ENCODE measurements at regions not wholly inside any gene's neighbourhood (a gene's known extent, or its start where the extent isn't known, plus 50 kb on each side); places are given as distances from the start of the nearest gene placed in this dataset.
"Not testable (repeated sequence)": the region's sequence is repeated elsewhere in the genome, so short reads cannot be mapped to it uniquely, and the experiment has no call there.

DNA sequence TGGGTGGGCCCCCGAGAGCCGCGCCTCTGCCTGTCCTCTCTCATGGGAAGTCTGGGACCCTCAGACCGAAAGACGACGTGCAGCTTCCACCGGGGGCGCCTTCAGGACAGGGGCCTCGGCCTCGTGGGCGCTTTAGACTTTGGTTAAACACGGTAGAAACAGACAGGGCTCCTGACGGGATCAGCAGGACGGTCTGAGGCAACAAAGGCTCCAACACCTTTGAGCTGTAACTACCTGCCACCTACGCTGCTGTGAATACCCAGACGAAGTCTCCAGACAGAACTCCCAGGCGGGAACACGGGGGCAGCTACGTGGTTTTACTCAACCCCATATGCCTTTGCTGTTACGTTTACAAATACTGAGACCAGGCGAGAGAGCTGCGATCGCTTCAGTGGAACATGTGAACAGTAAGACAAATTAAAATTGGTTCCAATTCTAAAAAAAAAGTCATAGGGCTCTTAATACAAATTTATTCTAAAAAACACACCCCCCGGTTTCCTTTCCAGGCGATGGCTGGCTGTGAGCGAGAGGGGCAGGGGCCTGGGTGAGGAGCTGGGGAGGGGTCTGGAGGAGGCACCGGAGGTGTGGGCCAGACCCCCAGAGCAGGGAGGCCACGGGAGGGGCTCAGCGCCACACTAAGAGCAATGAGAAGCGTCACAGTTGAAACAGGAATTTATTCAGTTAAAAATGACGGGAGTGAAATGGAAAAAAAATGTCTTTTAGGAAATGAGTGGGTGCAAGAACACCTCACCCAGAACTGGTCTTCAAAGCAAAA is 453.2 kb downstream of the QKI start:
- DNase-seq (ENCODE audit: low read depth), result no peak

DNA sequence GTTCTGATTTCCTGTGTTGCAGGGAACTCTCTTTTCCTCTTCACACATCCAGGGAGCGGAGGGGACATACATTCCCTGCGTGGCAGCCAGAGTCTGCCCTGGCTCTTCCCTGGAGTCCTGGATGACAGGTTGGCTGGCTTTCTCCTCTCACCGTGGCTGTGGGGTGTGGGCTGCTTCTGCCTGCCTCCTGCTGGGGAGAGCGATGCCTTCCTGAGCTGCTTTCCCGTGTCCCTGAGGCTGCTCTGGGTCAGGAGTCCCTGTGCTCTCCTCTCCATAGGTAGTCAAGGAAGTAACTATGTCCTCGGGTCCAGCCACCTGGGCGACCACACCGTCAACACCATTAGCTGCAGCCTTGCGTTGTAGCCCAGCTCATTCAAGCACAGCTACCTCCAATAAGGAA is 451.7 kb downstream of the QKI start:
- no peak for DNase-seq (ENCODE audit: low read depth)

DNA sequence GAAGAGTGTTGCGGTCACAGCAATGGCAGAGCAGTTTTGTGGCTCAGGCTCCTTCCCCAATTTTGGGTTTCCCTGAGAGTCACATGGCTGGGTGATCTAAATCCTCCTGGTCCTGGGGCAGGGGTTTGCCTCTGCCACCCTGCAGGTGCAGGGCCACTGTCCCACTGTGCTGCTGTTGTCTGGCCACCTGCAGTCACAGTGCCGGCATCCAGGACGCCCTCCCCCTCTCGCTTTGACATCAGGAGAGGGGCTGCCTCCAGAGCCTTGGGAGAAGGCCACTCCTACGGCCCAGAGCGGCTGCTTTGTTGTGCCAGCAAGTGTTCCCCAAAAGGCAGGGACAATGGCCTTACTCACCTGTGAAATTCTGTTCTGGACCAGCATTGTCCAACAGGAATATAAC is 449.0 kb downstream of the QKI start:
- DNase-seq (ENCODE audit: low read depth), result no peak

DNA sequence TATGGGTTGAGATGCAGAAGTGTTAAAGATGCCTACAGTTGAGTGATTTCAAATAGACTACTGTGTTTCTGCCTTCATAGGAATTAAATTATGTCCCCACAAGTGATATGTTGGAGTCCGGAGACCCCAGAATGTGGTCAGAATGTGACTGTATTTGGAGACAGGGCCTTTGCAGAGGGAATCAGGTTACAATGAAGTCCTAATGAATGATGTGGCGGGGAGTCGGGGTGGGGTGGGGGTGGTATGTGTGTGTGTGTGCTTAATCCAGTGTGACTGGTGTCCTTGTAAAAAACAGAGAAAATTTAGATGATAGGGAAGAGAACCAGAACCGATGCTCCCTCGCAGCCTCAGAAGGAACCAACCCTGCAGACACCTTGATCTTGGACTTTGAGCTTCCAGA is 448.2 kb downstream of the QKI start:
- DNase-seq (ENCODE audit: low read depth), result no peak

DNA sequence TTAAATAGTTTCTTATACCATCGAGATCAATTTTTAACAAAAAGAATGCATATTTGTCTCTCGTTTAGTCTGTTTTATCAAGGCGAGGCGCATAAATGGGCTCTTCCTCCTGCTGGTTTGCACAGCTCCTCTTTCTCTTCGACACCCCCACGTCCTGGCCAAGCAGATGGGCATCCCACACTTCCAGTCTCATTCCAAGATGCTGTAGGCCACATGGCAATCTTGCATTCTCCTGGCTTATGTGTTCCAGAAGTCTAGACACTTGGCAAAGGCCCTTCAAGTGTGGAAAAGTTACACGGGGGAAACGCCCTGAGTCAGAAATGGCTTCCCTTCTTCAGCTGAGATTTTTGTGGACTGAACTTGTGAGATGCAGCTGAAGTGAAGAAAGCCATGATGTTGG is 447.1 kb downstream of the QKI start:
- DNase-seq (ENCODE audit: low read depth), result no peak

DNA sequence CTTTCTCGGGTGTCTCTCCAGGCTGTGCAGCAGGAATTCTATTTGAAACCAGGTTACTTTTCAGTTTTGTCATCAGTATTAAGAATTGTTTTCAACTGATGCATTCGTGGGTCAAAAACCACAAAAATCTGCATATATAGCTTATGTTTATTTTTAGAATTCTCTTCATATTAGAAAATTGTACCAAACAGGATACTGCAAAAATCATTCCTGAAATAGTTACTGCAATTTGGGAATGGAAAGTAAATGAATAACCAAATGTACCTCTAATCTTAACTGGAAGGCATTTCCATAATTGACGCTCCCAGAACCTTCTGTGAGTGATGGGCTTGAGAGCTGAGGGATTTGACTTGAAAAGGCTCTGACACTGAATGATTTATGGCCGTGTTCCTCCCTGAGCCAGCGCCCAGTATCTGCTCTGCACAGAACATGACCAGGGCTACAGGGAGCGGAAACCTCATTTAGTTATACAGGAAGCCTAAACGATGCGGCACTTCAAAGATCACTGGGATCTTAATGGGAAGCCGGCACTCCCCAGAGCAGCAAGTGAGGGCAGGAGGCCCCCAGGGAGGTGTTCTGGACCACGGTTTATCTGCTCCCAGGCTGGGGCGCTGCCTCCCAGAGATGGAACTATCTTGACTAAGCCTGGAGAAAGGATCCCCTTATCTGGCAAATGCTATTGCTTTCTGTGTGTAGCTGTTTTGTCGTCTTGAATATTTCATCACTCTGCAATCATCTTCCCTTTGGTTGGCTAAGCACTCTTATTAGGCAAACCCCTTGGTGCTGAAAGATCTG is 446.0 kb downstream of the QKI start:
- DNase-seq (ENCODE audit: low read depth), result no peak

DNA sequence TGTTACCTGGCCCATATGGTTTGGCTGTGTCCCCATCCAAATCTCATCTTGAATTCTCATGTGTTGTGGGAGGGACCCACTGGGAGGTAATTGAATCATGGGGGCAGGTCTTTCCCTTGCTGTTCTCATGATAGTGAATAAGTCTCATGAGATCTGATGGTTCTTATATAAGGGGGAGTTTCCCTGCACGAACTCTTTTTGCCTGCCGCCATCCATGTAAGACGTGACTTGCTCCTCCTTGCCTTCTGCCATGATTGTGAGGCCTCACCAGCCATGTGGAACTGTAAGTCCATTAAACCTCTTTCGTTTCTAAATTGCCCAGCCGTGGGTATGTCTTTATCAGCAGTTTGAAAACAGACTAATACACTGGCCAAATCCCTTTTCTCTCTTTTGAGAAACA is 444.4 kb downstream of the QKI start:
- not testable (repeated sequence) for DNase-seq (ENCODE audit: low read depth)

DNA sequence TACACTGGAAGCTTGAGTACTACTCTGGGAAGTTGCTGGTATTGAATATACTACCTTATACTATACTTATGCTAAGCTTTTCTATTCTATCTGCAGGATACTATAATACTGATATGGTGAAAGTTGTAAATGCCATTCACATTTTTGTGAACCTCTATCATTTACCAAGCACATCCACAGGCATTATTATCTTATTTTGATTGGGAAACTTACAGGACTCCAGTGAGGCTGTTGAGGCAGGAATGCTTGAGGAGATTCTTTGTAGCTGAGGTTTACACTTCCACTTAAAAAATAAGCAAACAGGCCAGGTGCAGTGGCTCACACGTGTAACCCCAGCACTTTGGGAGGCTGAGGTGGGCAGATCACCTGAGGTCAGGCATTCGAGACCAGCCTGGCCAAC is 442.9 kb downstream of the QKI start:
- no peak for DNase-seq (ENCODE audit: low read depth)

DNA sequence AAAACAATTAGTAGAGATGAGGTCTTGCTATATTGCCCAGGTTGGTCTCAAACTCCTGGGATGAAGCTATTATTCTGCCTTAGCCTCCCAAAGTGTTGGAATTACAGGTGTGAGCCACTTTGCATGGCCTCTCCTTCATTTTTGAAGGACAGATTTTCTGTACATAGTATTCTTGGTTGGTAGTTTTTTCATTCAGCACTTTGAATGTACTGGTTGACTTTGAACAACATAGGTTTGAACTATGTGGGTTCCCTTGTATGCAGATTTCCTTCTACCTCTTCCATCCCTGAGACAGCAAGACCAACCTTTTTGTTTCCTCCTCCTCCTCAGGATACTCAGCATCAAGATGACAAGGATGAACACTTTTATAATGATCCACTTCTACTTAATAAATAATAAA is 436.4 kb downstream of the QKI start:
- DNase-seq (ENCODE audit: low read depth), result no peak

DNA sequence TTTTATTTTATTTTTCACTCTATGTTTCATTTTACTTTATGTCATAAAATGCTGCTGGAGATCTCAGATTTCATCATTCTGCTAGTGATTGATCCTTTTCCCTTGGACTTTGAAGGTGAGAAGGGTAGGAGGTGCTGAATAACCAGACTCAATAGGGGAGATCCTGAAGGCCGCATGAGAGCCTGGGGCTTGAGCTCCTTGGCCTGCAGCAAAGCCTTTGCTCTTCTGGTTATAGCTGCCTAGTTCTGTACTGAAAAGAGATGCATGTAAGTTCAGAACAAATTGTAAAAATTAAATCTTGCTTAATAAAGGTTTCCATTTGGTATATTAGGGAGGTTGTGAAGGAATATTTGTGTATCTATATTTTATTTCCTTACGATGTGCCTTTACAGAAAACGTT is 430.2 kb downstream of the QKI start:
- DNase-seq (ENCODE audit: low read depth), result no peak

DNA sequence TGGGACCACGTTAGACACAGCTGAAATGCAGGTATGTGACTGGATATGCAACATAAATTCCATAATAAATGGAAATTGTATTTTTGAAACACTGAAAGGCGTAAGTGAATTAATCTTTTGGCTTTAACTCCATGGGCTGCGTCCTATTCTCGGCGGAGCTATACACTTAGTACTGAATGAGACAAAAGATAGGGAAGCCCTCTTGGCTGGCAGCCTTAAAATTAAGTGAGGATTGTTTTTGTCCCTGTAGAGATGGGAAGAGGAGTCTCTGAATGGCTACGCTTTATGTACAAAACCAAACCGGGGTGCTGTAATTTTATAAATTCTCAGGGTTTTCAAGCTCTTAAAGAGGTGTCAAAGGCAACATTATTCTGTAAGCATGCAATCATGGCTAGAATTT is 429.8 kb downstream of the QKI start:
- no peak for DNase-seq (ENCODE audit: low read depth)

DNA sequence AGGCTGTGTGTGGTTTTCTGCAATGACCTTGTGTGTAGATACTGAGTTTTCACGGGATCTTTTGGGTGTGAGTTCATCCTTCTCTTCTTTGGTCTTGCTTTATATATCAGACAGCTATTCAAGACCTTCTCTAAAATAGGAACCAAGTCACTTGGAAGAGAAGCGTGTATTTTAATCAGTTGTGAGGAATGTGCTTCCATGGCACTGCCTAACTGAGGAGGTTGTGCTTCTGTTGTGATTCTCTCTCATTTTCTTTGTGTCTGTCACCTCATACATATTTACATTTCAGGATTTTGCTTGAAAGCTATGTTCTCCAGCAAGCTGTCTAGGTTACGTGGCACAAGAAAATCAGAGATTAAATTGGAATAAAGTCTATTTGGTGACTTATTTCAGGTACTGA is 428.7 kb downstream of the QKI start:
- no peak for DNase-seq (ENCODE audit: low read depth)

DNA sequence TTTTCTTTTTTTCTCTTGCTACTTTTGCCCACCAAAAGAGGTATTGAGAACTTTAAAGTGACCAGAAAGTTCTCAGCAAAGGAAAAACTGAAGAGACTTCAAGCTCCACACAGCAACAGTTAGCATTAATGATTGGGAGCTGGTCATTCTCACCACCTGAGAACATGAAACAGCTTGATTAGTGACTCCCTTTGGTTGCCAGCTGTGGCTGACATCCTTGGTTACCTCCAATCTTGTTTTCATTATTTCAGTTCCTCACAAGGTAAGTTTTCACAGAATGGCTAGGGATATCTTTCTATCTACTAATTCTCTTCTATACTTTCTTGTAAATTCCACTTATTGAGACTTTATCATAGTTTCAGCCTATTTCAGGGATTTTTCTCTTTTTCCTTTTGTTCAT is 427.9 kb downstream of the QKI start:
- no peak for DNase-seq (ENCODE audit: low read depth)

DNA sequence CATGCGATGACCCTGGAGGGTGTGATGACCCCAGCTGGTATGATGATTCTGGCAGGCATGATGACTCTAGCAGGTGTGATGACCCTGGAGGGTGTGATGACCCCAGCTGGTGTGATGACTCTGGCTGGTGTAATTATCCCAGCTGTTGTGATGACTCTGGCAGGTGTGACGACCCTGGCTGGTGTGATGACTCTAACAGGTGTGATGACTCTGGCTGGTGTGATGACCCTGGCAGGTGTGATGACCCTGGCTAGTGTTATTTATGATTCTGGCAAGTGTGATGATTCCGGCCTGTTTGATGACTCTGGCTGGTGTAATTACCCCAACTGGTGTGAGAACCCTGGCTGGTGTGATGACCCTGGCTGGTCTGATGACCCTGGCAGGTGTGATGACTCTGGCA is 427.2 kb downstream of the QKI start:
- no peak for DNase-seq (ENCODE audit: low read depth)

DNA sequence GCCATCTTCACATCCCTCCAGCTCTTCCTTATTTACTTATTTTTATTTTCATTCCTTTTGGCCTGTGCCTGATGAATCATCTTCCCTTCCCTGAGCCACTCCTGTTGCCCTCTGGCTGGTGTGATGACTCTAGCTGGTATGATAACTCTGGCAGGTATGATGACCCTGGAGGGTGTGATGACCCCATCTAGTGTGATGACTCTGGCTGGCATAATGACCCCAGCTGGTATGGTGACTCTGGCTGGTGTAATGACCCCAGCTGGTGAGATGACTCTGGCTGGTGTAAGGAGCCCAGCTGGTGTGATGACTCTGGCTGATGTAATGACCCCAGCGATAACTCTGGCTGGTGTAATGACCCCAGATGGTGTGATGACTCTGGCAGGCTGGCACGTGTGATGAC is 426.8 kb downstream of the QKI start:
- DNase-seq (ENCODE audit: low read depth), result no peak

DNA sequence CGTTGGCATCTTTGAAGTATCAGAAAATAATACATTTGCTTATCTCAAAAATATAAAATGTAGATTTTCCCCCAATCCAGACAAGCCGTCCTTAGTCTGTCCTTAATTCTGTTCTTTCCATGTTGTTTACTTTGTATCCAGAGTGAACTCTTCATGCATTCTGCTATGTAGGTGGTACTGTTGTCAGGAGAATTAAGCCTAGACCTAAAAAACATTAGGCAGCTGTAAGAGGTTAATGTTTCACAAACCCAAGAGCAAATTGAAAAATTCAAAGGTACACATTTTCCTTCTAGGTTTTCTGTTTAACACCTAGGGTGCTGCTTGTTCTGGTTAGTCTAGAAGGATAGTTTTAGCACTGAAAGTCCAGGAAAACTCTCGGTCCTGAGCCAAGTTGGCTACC is 426.4 kb downstream of the QKI start:
- DNase-seq (ENCODE audit: low read depth), result no peak

DNA sequence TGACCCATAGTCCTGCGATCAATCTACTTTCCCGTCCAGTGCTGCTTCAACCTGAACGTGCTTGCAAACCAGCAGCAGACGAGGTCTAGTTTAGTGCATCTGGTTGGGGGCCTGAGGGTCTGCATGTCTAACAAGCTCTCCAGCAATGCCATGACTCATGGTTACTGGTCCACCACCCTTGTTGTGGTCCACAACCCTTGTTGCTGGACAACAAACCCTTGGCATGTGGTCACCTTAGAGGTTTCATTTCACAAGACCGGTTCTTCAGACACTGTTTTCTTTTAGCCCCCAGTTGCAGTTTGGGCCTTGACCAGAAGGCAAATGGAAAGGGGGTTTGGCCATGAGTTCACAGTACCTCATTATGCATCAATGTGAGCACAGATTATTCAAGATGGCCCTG is 424.8 kb downstream of the QKI start:
- DNase-seq (ENCODE audit: low read depth), result no peak

DNA sequence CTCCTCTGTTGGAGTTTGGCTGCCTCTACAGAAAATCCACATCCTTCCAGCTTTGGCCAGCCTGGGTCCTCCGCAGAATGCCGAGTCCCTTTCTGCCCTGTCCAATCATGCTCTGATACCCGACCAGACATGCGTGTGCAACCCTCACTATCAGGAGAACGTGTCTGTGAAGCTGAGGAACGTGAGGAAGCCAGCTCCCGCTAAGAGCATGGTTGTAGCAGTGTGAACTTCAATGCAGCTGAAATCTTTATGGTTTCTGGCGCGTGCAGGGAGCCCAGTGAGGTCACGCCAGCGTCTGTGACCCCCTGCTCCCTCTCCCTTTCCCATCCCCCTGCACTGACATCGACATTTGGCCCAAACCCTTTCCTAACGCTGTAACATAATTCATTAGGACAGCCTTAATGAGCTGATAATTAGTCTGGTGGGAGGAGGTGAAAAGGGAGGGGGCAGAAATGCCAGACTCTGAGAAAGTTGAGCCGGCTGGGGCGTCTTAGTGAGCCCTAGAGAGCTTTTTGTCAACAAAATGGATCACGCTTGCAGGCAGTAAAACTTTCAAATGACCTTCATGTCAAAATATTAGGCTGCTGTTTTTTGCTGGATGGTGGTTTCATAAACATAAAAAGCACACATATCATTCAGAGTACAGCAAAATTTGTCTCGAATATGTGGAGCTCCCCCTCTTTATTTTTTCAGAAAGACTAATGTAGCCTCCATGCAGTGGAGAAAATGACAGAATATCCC is 423.3 kb downstream of the QKI start:
- no peak for DNase-seq (ENCODE audit: low read depth)

DNA sequence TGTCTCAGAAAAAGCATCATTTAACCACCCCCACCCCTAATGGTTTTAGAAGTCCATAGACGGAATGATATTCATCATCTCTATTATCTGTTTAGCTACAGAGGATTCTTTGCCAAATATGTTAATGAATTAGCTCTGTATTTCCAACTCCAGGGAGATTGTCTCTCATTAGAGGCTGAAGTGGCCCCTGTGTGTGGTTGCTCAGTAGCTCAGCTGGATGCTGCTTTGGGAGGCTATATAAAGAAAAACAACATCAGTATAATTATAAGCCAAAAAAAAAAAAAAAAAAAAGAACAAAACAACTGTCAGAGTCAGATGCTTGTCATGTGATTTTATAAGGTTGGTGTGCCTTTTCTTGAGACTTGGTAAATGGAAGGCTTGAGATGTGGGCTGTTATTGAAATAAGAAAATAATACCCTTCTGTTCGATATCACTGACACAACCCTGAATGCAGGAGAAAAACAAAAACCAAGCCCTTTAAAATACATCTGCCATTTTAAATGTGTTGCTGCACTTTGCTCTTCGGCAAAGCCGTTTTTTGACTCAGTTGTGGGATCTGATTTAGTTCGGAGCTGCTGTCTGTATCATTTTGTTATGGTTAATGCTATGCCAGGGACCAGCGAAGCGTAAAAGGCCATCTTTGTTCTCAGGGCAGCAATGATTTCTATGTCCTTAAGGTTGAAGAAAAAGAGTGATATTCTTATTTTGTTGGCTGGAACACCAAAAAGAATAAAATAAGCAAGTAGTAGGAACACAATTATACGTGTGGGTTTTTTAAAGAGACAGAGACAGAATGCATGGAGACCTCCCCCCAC is 422.6 kb downstream of the QKI start:
- no peak for DNase-seq (ENCODE audit: low read depth)

DNA sequence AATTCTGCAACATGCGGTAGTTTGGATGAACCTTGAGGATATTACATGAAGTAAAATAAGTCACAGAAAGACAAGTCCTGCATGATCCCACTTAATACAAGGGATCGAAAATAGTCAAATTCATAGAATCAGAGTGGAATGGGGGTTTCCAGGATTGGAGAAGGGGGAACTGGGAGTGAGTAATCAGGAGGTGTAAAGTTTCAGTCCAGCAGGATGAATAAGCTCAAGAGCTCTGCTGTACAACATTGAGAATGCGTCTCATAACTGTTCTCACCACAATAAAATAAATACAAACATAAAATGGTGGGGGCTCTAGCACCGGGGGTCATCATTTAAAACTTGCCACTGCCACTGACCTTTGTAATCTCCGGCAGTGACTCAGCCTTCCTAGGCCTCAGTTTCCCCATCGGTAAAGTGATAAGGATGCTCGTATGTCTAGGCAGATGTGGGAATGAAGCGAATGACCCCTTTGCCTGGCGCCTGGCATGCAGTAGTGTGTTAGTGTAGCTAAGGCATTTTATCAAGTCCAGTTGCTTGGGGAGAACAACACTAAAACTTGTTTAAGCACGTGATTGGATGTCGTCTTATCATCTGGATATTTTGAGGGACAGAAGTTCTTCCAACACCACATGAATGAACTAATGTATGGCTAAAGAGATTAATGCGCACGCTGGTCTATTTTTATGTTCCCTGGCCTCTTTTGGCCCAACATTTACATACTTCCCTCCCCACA is 421.1 kb downstream of the QKI start:
- no peak for DNase-seq (ENCODE audit: low read depth)

DNA sequence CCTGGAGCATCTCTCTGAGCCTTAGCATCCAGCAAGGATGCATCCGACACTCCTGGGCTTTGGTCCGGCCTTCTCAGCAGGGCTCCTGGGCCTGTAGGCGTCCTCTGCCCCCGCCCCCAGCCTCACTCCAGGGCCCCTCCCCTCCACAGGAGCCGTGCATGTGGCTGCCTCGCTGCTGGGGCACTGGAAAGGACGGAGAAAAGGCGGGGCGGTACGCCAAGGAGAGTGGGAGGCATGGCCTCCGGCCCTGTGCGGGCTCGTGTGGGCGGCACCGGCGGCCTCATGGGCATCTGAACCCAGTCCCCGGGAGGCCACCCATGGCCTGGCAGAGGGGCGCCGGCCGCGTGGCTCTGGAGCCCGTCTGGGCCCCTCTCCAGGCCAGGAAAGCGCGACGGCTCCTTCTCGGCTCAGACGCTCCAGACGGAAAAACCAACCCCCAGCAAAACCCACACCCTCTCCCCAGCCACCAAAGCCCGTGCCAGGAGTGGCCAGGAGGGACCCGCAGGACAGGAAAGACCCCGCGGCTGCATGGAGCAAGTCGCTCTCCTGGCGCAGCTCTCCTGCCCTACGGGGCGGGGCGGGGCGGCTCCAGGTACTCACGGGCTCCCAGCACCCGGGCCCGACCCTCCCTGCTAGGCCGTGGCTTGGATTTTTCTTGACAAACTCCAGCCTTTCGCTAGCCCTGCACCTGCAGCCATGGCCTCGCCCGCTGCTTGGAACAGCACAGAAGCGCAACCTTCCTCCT is 419.9 kb downstream of the QKI start:
- DNase-seq (ENCODE audit: low read depth), result no peak
